ENCODE measurements at regions not wholly inside any gene's neighbourhood (a gene's known extent, or its start where the extent isn't known, plus 50 kb on each side); places are given as distances from the start of the nearest gene placed in this dataset.

DNA sequence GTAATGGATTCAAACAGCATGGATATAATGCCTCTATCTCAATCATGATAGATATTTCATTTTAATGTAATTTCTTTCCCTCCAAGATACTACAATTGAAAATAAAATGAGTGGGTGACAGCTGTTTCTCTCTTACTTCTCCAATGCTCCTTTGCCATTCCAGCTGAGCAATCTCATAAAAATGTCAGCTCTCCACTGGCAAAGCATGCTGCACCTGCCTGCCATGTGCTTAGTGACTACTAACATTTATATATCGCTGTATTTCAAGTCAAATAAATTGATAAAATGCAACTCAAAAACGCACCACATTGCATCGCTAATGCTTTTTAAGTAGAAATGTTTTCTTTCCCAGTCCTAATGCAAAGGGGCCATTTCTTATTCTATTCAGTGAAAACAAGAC is 1093.9 kb downstream of the CBLN2 start:
- H3K9me3 Mint-ChIP-seq (ENCODE audit: unreplicated experiment) = no peaks in the 10 kb centered on the region
- intact Hi-C loops (cut with micrococcal nuclease) = no loop called here
- H3K4me3 Mint-ChIP-seq (ENCODE audit: unreplicated experiment) = no peak overlapping the region
- no peak overlapping the region for H3K27ac Mint-ChIP-seq (ENCODE audit: low read depth, unreplicated experiment)
- ChIA-PET CTCF (no interaction called here), POLR2A (no interaction called here)
- H3K4me1 Mint-ChIP-seq (ENCODE audit: insufficient read depth, unreplicated experiment) = no peaks in the 10 kb centered on the region
- TF ChIP-seq, protein P1, sequence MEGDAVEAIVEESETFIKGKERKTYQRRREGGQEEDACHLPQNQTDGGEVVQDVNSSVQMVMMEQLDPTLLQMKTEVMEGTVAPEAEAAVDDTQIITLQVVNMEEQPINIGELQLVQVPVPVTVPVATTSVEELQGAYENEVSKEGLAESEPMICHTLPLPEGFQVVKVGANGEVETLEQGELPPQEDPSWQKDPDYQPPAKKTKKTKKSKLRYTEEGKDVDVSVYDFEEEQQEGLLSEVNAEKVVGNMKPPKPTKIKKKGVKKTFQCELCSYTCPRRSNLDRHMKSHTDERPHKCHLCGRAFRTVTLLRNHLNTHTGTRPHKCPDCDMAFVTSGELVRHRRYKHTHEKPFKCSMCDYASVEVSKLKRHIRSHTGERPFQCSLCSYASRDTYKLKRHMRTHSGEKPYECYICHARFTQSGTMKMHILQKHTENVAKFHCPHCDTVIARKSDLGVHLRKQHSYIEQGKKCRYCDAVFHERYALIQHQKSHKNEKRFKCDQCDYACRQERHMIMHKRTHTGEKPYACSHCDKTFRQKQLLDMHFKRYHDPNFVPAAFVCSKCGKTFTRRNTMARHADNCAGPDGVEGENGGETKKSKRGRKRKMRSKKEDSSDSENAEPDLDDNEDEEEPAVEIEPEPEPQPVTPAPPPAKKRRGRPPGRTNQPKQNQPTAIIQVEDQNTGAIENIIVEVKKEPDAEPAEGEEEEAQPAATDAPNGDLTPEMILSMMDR (IDR thresholded peaks at IDR 0.05; ENCODE audit: unreplicated experiment) = no peak
- no peaks in the 10 kb centered on the region for H3K27me3 Mint-ChIP-seq (ENCODE audit: insufficient read depth, unreplicated experiment)
- no peak for DNase-seq (ENCODE audit: unreplicated experiment)
- no peaks in the 10 kb centered on the region for H3K36me3 Mint-ChIP-seq (ENCODE audit: insufficient read depth, unreplicated experiment)
- BruUV-seq (replicated peaks) = no TSS peak

DNA sequence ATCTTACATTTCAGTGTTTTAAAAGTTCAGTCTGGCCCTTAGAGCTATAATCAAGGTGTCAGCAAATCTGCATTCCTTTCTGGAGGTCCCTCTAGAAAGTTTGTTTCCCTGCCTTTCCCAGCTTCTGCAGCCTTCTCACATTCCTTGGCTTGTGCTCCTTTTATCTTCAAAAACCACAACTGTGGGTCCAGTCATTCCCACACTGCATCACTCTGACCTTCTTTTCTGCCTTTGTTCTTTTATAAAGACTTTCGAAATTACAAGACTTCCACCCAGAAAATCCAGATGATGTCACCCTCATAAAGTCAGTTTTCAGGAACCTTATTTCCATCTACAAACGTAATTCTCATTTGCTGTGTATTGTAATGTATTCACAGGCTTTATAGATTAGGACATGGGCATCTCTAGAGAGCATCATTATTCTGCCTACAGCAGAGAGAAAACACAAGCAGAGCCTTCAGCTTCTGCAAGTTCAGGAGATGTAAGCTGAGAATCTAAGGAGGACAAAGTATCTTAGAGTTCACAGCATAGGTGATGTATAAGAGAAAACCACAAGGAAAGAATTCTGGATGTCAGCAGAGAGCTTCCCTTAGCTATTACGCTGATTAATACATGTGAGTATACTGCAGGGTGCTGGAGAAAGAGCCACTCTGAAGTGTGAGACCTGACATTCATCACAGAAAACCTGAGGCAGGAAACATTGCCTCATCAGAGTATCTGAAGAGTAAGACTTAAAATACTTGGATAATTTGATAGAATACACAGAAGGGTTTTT is 1100.2 kb downstream of the CBLN2 start:
- no peak overlapping the region for H3K27ac Mint-ChIP-seq (ENCODE audit: low read depth, unreplicated experiment)
- peaks cover 14% of the 10 kb centered on the region for H3K27me3 Mint-ChIP-seq (ENCODE audit: insufficient read depth, unreplicated experiment)
- ChIA-PET CTCF (no interaction called here), POLR2A (no interaction called here)
- BruUV-seq (replicated peaks) = no TSS peak
- DNase-seq (ENCODE audit: unreplicated experiment) = peak; percentile 23
- no peaks in the 10 kb centered on the region for H3K36me3 Mint-ChIP-seq (ENCODE audit: insufficient read depth, unreplicated experiment)
- H3K9me3 Mint-ChIP-seq (ENCODE audit: unreplicated experiment) = no peaks in the 10 kb centered on the region
- no peak overlapping the region for H3K4me3 Mint-ChIP-seq (ENCODE audit: unreplicated experiment)
- H3K4me1 Mint-ChIP-seq (ENCODE audit: insufficient read depth, unreplicated experiment) = no peaks in the 10 kb centered on the region
- intact Hi-C loops (cut with micrococcal nuclease) = no loop called here
- TF ChIP-seq, protein P1 (IDR thresholded peaks at IDR 0.05; ENCODE audit: unreplicated experiment) = no peak

DNA sequence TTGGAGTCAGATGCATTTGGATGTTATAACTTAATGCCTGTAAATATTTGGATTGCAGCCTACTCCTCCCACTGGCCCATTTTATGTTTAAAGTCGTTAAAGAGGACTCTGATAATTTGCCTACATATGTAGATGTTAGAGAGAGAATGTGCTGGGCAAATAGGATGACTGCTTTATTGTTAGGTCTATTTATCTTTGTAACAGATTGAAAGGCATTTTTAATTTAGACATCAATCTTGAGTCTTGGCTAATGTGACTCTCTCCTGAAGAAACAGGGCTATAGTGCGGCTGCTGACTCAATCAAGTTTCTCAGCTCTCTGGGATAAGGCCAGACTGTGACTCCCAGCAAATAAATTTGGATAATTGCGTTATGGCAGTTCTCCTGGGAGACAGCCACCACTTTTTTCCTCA is 1101.4 kb downstream of the CBLN2 start:
- Mint-ChIP-seq H3K9me3 (ENCODE audit: unreplicated experiment) (no peaks in the 10 kb centered on the region), H3K4me1 (ENCODE audit: insufficient read depth, unreplicated experiment) (no peaks in the 10 kb centered on the region), H3K36me3 (ENCODE audit: insufficient read depth, unreplicated experiment) (no peaks in the 10 kb centered on the region), H3K27ac (ENCODE audit: low read depth, unreplicated experiment) (no peak overlapping the region), H3K4me3 (ENCODE audit: unreplicated experiment) (no peak overlapping the region), H3K27me3 (ENCODE audit: insufficient read depth, unreplicated experiment) (peaks cover 14% of the 10 kb centered on the region)
- TF ChIP-seq, protein P1 (IDR thresholded peaks at IDR 0.05; ENCODE audit: unreplicated experiment) = no peak
- CTCF ChIA-PET = no interaction called here
- BruUV-seq (replicated peaks) = no TSS peak
- intact Hi-C loops (cut with micrococcal nuclease) = no loop called here
- POLR2A ChIA-PET = no interaction called here
- DNase-seq (ENCODE audit: unreplicated experiment) = peak; percentile 47

DNA sequence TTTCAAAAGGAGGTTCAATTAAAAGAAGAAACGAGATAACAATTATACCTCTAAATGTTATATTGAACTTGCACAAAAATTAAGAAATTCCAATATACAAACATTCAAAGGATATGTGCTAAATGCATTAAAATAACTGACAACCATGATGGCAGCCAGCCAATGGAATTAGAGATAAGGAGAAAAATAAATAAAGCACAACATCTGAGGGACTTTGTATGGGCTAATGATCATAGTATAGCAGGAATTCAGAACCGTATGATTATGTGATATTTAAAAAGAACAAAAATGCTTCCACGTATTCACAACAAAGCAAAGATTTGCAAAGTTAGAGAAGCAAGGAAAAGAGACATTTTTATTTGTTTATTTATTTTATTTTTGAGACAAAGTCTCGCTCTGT is 1103.0 kb downstream of the CBLN2 start:
- H3K4me3 Mint-ChIP-seq (ENCODE audit: unreplicated experiment) = no peak overlapping the region
- no peaks in the 10 kb centered on the region for H3K9me3 Mint-ChIP-seq (ENCODE audit: unreplicated experiment)
- H3K4me1 Mint-ChIP-seq (ENCODE audit: insufficient read depth, unreplicated experiment) = no peaks in the 10 kb centered on the region
- CTCF ChIA-PET = no interaction called here
- POLR2A ChIA-PET = no interaction called here
- DNase-seq (ENCODE audit: unreplicated experiment) = no peak
- no peaks in the 10 kb centered on the region for H3K36me3 Mint-ChIP-seq (ENCODE audit: insufficient read depth, unreplicated experiment)
- no peak overlapping the region for H3K27ac Mint-ChIP-seq (ENCODE audit: low read depth, unreplicated experiment)
- intact Hi-C loops (cut with micrococcal nuclease) = no loop called here
- no TSS peak for BruUV-seq (replicated peaks)
- TF ChIP-seq, protein P1 (IDR thresholded peaks at IDR 0.05; ENCODE audit: unreplicated experiment) = no peak
- H3K27me3 Mint-ChIP-seq (ENCODE audit: insufficient read depth, unreplicated experiment) = peaks cover 14% of the 10 kb centered on the region

Data from MCF 10A (cell line).